ENCODE measurements at regions not wholly inside any gene's neighbourhood (a gene's known extent, or its start where the extent isn't known, plus 50 kb on each side); places are given as distances from the start of the nearest gene placed in this dataset.
"Not testable (repeated sequence)": the region's sequence is repeated elsewhere in the genome, so short reads cannot be mapped to it uniquely, and the experiment has no call there.

GRCh38 chr10:30196559-30196958, 137.2 kb upstream of the JCAD start:
- DNase-seq, result not testable (repeated sequence)

DNA sequence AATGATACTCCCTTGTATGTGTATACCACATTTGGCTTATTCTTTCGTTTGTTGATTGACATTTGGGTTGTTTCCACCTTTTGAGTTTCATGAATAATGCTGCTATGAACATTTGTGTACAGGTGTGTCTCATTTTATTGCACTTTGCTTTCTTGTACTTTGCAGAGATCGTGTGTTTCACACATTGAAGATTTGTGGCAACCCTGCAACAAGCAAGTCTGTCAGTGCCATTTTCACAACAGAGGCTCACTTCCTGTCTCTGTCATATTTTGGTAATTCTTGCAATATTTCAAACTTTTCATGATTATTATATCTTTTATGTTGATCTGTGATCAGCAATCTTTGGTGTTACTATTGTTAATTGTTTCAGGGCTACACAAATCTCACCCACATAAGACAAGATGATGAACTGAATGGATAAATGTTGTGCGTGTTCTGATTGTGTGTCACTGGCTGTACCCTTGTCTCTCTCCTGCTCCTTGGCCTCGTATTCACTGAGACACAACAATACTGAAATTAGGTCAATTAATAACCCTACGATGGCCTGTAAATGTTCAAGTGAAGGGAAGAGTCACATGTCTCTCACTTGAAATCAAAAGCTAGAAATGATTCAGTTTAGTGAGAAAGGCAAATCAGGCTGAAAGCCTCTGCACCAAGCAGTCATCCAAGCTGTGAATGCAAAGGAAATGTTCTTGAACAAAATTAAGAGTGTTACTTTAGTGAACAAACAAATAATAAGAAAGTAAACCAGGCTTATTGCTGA, 133.6 kb upstream of the JCAD start:
- DNase-seq, result no peak

DNA sequence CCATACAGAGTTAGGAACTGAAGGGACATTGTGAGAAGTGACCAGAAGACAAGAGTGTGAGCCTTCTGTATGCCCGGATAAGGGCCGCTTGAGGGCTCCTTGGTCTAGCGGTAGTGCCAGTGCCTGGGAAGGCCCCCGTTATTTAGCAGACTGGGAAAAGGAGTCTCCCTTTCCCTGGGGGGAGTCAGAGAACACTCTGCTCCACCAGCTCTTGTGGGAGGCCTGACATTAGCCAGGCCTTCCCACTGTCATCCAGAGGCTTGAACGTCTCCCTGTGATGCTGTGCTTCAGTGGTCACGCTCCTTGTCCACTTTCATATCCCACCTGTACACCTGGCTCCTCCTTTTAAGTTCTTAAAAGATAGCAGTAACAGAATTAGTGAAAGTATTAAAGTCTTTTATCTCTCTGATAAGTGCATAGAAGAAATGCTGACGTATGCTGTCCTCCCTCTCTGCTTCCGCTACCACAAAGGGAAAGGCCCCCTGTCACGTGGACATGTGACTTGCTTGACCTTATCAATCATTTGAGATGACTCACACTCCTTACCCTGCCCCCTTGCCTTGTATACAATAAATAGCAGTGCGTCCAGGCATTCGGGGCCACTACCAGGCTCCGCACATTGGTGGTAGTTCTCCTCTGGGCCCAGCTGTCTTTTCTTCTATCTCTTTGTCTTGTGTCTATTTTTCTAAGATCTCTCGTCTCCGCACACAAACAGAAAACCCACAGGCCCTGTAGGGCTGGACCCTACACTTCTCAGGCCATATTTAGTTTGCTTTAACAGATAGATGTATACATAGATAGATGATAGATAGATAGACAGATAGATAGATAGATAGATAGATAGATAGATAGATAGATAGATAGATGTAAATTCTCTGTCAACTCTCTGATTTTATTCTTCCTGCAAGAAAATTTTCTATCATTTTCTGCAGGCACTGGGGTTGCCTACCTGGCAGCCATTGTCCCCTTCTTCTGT, 131.5 kb upstream of the JCAD start:
- DNase-seq, result no peak

DNA sequence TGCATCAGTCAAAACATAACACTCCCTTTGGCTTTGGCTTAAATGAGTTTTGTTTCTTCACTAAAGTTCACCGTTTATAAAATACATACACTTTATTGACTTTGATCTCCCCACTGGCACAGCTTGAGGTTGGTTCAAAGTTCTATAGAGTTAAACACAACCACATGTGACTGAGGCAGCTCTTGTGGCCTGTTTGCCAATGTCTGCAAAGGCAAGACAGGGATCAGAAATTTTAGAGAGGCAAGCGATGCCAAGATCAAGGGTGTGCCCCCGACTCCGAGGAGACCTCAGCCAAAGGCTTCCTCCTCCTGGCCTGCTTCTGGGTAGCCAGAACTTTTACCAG, 129.8 kb upstream of the JCAD start:
- DNase-seq, result no peak

DNA sequence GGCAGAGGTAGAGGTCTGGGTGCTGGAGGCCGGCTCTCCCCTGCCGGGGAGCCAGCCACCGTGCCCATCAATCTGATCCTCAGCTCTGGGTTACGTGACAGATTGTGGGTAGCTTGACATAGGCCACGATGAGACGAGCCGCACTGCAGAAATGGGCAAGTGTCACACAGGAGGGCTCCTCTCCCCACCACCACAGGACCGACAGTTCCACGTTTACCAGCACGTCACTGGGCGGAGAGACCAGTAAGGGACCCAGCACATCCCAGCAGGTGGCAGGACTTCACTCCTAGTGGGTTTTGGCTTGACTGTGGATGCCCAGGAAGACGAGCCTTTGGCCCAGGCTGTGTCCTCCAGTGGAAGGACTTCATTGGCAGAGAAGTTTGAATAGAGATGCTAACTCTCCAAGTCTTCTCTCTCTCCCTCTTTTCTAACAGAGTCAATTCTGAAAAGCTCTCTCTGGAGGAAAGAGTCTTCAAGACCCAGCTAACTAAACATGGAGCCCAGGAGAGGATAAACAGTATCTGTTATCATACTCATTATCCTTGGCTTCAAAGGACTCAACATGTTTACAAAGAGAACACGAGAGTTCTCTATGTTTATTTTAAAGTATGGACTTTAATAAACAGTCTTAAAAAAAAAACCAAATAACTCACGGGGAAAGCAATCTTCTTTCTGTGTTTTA, 129.3 kb upstream of the JCAD start:
- no peak for DNase-seq

GRCh38 chr10:30188101-30188500, 128.7 kb upstream of the JCAD start:
- DNase-seq, result no peak

GRCh38 chr10:30187010-30187409, 127.6 kb upstream of the JCAD start:
- no peak for DNase-seq

DNA sequence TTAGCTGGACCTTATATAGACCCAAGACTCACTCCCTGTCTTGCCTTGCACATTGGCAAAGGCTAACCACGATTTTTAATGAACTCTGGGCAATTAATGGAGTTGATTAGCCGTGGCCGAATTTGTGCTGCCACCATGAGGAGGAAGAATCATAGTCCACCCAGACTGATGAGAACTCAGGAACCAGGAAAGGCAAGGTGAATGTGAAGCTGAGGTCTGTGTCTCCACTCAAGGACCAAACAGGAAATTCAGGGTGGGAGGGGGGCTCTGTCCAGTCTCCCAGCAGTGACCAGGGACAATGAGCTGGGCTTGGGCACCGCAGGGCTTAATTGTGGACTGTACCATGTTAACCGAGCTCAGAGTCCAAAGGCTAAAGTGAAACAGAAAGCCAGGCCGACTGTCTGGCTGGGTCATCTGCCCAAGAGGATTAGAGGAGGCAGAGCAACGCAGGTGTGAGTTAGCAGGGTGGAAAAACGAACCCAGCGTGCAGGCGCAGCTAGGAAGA, 127.0 kb upstream of the JCAD start:
- no peak for DNase-seq

DNA sequence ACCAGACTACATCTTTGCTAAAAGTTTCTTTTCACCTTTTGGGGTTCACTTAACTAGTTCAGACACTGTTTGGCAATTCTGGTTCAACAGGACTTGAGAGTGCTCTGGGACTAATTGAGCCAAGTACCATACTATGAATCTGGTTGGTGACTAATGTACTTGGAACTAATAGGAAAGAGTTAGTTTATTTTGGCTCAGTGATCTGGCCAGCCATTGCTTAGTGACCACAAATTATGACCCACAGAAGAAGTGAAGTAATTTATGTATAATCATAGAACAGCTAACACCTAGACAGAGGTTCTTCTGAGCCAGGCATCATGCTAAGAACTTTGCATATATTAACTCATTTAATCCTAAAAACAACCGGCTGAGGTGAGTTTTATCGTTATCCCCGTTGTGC, 126.5 kb upstream of the JCAD start:
- DNase-seq, result no peak

- no peak for DNase-seq
Measured at GRCh38 chr10:30185341-30185740, 126.0 kb upstream of the JCAD start.

- DNase-seq, result no peak
Measured at GRCh38 chr10:30184397-30185033, 125.1 kb upstream of the JCAD start.

DNA sequence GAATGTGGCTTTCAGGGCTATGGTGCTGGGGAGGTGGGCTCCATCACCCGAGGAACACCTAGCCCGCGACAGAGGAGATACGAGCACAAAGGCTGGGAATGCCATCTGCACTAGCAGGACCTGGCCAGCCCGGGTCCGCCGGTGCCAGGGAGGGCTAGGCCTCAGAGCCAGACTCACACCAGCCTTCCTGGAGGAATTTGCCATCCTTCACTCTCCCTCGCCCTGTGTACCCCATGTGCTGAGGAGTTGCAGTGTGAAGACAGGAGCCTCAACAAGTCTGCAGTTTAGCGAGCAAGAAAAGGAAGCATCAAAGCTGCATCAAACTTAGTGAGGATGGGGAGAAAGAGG, 123.6 kb upstream of the JCAD start:
- DNase-seq, result no peak

GRCh38 chr10:30182191-30183054, 123.0 kb upstream of the JCAD start:
- DNase-seq, result no peak

DNA sequence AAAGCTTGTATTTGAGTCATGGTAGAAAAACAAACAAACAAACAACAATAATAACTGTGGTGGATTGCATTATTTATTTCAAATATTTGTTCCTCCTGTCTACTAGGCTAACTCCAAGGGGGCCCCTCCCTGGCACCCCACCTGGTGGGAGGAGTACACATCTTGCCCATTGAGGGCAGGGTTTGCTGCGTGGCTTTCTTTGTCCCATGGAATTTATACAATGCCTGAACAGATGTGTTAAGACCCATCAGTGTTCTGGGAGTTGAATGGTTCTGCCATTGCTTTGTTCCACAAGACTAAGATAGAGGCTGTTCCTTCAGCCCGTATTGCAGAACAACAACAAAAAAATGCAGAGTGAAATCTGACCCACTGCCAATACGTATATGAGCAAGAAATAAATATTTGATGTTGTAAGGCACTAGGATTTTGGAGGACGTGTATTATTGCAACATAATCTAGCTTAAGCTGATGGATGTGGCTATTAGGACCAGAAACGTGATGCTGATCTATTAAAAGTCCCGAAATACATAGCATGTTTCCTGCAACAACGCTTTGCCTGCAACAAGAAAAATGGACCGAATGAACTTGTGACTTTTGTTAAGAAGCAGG, 119.1 kb upstream of the JCAD start:
- no peak for DNase-seq

DNA sequence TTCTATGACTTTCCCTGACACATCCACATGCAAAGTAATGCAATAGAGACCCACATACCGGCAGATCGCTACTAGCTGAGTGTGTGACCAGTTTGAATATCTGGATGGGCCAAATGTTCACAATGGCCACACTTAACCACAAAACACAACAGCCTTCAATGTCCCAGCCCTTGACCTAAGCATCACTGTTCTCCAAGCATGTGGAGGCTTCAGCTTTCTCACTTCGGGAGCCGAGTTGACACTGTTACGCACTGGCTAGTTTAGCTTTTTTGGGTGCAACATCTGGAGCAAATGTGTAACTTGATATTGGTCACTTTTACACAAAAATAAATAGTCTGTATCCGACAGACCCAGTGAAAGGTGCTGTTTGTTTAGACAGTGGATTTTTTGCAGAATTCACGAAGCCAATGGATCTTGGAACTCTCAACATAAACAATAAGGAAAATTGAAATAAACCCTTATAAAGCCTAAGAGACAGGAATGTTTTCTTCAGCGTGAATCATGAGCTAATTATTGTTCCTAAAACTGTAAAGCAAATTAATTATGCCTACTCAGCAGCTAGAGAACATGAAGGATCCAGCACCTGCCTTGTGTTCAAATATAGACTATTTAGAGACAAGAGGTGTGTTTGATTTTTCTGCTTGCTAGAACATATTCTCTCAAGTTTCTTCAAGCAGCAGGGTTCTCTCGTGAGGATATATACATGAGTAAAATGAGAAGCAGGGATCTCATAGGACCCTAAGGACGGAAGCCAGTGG, 117.6 kb upstream of the JCAD start:
- no peak for DNase-seq

- DNase-seq, result no peak
Measured at GRCh38 chr10:30176182-30176581, 116.8 kb upstream of the JCAD start.

GRCh38 chr10:30172673-30173072, 113.3 kb upstream of the JCAD start:
- no peak for DNase-seq

DNA sequence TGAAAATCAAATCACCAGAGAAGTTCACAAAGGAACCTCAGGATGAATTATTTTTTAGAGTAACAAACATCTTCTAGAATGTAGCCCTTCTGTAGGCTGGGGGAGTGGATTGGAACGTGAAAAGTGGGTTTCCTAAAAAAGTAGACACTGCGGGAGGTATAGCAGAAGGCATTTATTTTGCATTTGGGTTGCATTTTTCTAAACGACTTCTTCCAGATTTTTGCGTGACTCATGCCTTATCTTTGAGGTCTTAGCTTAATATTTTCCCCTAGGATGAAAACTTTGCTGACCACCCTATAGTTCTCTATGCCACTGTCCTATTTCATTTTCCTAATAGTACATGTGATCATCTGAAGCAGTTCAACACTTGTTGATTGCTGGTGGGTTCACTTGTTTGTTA, 112.7 kb upstream of the JCAD start:
- DNase-seq, result no peak

GRCh38 chr10:30171601-30172000, 112.2 kb upstream of the JCAD start:
- no peak for DNase-seq

DNA sequence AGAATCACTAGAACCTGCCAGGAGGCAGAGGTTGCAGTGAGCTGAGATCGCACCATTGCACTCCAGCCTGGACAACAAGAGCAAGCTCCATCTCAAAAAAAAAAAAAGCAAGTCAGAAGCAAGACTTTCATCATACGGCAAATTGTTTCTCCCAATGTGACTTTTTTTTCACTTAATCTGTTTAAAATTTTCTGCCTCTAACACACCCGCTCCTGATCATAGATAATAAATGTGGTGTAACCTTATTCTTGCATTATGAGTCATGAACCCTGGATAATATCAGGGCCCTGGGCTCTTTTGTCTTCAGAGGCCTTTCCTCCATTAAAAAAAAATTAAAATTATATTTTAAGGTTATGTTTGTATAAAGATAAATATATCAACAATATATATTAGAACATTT, 111.4 kb upstream of the JCAD start:
- no peak for DNase-seq

DNA sequence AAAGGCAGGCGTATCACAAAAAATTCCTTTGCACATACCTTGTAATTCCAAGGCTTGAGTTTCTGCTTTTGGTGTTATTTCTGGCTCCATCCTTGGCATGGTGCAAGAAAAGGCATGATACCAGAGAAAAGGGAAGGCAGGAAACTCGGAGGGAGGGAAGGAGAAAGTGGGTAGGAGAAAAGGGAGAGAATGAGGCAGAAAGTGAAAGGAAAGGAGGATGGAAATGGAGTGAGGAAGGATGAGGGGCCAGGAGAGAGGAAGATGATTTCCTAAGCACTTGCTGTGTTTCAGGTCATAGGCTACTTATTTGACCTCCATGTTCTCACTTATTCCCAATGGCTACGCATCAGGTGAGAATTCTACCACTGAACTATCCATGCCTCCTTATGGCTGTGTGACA, 110.8 kb upstream of the JCAD start:
- no peak for DNase-seq

Data from KG1 (cell line).